Activated CD4-positive, alpha-beta T cell treated with anti-CD3 and anti-CD28 coated beads for 24 hours (primary cell): ENCODE measurements at regions not wholly inside any gene's neighbourhood (a gene's known extent, or its start where the extent isn't known, plus 50 kb on each side); places are given as distances from the start of the nearest gene placed in this dataset.

ENCODE experiments used
- DNase-seq, 2 donors: peaks; one replicate each; pipeline ENCODE4 v3.0.0-alpha.2; 2020; ENCODE audit warnings: low read depth in 2 of 2

DNA sequence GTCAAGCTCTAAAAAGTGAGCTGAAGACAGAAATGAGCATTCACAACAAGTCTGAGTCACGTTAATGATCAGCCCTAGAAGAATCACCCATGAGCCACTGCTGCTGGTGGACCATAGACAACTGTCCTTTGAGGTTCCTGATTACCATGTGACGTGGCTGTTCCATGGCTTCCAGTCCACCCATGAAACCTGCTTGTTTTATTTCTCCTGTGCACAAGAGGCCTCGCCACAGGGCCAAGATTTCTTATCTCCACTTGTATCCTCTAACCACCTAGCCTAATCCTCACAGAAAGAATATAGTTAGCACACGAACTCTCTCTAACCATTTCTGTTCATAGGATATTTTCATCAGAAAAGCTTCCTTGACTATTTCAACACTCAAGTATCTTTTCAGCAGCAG is 242.7 kb downstream of the MREG start:
- DNase-seq = no peak

GRCh38 chr2:215769246-215769645 is 244.1 kb downstream of the MREG start:
- no peak for DNase-seq

- no peak for DNase-seq
These were observed 245.7 kb downstream of the MREG start for GRCh38 chr2:215767625-215768024.

DNA sequence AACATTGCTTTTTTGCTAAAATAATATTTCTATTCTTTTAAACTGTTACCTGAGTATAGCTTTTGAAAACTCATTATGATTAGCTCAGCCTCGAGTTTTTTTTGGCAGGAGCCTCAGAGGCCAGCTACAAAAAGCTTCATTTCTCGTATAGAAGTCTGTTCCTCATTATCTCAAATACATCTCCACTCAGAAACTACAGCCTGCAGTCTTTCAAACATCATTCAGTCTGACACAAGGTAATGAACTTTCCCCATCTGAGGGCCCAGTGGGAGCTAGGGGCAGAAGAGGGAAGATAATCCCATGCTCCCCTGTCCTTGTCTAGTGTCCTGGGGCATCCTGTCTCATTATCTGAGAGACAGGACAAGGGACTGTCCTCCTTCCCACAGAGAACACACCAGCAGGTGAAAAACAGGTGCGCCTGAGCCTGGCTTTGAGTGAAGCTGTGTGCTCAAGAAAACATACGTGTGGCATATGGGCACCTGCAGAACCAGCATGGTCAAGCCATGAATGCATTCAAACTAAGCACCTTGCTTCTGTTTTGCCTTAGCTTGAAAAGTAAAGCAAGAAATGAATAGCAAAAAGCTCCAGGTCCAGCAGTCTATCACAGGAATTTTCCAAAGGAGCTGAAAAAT is 247.5 kb downstream of the MREG start:
- no peak for DNase-seq

DNA sequence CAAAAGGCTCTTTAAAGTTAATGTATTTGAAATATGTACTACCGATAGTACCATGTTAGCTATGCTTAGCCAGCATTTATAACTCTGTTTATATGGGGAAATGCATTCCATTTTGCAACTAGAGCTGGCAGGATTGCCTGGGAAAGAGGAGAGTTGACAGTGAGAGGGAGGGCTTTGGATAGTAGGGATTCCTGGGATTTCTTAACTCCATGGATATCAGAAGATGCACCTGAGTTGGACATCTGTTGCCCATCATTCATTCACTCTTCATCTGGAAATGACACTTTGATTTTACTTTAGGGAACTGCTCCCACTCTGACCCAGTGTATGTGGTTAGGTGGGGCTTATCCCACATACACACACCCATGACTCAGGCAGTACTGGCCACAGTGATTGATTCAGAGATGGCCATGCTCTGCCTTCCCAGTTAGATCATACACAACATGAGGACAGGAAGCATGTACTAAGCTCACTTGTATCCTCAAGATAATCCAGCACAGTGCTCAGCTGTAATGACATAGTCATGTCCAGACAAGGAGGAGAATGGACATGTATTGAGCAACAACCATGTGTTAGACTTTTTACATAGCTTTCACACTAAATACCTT is 248.8 kb downstream of the MREG start:
- DNase-seq = no peak

DNA sequence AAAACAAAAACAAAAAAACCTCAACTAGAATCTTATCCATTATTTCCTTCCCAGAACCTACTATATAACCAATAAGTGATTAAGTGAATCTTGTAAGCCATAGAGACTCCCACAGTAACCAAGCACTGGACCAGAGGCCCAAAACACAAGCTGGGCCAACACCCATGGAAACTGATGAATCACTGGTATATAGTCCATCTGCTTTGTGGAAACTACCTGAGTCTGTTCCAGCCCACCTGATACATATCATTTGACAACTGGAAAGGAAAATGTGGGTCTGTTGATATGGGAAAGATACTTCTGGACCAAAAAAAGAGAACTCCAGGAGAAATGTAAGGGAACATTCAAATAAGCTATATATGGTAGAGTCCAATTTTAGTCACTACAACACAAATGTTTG is 252.8 kb downstream of the MREG start:
- DNase-seq = no peak

GRCh38 chr2:215760091-215760490 is 253.3 kb downstream of the MREG start:
- DNase-seq = no peak

DNA sequence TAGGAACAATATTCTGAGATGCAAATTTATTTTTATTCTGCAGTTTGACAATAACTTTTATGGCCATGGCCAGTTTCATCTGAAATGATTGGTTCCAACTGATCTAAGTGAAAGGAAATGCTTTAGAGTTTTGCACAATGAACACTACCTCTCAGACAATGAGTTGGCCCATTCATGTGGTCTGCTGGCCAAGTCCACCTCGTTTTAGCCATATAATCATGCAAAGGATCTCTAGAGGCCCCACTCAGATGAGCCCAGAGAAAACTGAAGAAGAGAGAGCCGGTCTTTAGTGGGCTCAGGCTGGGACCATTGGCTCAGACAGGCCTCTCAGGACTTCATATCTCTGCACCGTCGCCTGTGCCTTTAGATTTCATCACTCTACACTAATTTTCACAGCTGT is 254.7 kb downstream of the MREG start:
- no peak for DNase-seq

- DNase-seq = no peak
These were observed 257.0 kb downstream of the MREG start for GRCh38 chr2:215756346-215756730.

- no peak for DNase-seq
These were observed 257.6 kb downstream of the MREG start for GRCh38 chr2:215755641-215756345.

DNA sequence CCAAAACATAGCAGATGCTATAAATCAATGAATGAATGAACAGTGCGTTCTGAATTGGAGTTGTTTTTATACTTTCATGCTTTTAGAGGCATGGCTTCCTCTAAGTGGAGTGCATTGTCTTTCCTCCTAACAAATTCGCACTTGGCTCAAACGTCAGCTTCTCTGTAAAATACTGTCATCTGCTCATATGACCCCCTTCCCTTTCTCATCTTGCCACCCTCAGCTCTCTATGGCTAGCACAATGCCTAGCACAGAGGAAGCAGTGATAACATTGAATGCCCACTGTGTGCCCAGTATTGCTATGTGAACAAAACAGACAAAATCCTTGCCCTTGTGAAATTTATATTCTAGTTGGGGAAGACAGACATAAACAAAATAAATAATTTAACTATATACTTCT is 258.8 kb downstream of the MREG start:
- DNase-seq = no peak

- no peak for DNase-seq
These were observed 259.5 kb downstream of the MREG start for GRCh38 chr2:215753808-215754207.

DNA sequence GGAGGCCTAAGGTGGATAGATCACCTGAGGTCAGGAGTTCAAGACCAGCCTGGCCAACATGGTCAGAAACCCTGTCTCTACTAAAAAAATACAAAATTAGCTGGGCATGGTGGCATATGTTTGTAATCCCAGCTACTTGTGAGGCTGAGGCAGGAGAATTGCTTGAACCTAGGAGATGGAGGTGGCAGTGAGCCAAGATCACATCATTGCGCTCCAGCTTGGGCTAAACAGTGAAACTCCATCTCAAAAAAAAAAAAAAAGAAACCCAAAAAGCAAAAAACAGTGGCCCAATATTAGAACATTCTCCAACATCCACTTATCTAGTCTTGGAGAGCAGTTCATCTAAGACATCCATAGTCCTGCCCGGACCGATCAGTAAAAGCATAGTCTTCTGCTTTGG is 260.4 kb downstream of the MREG start:
- DNase-seq = no peak

DNA sequence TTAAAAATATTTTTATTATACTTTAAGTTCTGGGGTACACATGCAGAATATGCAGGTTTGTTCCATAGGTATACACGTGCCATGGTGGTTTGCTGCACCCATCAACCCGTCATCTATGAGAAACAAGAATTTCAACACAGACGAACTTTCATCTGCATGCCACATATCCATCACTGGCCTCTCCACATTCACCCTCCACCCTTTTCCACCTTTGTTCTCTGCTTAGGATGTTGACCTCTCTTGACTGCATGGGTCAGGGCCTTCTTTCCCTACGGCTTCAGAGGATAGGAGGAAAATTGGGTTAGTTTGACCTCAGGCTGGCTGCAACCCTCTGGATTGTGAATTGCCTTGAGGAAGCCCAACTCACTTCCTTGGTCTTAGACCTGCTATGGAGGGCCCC is 260.9 kb downstream of the MREG start:
- DNase-seq = no peak

DNA sequence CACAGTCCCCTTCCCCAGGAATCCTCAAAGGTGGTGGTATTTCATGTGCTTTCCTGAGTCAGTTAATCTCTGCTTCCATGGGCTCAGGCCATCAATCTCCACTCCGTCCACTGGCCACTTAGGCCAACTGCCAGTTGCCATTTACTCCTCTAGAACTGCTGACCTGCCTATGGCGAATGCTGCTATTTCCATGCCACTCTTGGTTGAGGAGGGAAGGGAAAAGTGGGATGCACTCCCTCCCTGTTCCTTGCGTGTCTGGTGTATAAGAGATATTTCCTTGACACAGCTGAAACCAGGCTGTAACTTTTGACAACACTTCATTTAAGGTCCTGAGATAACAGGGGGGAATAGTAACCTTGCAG is 261.5 kb downstream of the MREG start:
- no peak for DNase-seq

DNA sequence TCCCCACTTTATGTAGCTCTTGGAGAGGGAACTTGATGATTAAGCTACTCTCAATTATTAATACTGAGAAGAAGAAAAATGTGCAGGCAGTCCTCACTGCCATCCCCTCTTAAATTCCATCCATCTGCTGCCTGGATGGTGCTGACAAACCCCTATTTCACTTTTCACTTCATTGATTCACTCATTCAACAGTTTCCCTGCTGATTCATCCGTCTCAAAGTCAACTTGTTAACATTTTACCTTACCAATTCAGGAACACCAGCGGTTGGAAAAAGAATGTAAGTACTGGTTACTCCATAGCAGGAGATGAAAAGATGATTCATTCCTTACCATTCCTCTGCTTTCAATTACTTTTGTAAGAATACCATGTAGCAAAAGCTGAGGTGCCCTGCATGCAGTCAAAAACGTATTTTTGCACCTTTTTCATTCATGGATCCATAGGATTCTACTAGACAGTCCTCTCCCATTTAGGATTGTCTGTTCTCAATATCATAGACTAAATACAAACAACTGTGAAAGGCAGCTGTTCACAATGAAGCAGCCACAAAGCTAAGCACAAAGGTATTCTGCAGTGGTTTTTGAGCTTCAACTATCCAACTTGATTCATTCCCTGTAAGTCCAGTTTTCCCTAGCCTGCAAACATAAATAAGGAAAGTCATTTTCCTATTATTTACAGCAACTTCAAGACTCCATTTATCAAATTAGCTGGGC is 262.0 kb downstream of the MREG start:
- DNase-seq = no peak

- DNase-seq = no peak
These were observed 262.6 kb downstream of the MREG start for GRCh38 chr2:215750763-215751162.

- DNase-seq = no peak
These were observed 264.0 kb downstream of the MREG start for GRCh38 chr2:215749092-215749957.

GRCh38 chr2:215748446-215748845 is 264.9 kb downstream of the MREG start:
- no peak for DNase-seq

- no peak for DNase-seq
These were observed 266.3 kb downstream of the MREG start for GRCh38 chr2:215746887-215747615.

- no peak for DNase-seq
These were observed 267.0 kb downstream of the MREG start for GRCh38 chr2:215746226-215746886.
